Amygdala (tissue), 56 donors: ENCODE measurements at regions not wholly inside any gene's neighbourhood (a gene's known extent, or its start where the extent isn't known, plus 50 kb on each side); places are given as distances from the start of the nearest gene placed in this dataset.
A peak's percentile ranks its signal among the peaks of the same experiment; 100 is the strongest.

Experiments
- DNase-seq, 56 donors: peaks; one replicate each; lab custom pipeline; 2025; lab: John Stamatoyannopoulos, UW

DNA sequence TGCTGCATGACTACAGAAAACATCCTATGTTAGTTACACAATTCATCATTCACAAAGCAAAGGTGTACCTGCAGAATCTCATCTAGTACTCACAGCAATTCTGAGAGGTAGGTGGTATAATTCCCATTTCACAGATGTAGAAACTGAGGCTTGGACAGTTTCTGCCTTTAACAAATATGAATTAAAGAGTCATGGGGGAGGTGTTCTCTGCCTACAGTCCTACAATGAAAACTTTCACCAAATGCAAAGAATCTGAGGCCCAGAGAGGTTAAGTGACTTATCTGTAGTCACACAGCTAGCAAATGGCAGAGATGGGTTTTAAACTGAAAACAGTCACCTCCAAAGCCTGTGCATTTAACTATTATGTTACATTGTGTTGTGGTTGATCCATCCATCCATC, 171.6 kb upstream of the WSCD2 start:
- no peak for DNase-seq

DNA sequence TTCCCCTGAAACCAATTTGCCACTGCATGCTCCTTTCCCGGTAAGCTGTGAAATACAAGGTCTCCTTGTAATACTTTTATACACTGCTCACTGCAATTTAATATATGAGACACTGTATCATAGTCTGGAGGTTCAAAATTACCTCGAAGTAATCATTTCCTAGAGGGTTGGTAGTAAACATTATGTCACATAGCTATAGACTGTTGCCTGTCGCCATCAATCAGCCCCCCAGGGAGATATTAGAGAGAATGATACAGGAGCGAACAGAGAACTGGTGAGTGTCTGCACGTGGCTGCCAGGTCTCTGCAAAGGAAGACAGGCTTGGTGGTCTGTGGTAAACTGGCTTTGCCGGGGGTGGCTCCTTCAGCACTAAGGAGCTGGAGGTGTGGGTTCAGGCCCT, 165.5 kb upstream of the WSCD2 start:
- no peak for DNase-seq

DNA sequence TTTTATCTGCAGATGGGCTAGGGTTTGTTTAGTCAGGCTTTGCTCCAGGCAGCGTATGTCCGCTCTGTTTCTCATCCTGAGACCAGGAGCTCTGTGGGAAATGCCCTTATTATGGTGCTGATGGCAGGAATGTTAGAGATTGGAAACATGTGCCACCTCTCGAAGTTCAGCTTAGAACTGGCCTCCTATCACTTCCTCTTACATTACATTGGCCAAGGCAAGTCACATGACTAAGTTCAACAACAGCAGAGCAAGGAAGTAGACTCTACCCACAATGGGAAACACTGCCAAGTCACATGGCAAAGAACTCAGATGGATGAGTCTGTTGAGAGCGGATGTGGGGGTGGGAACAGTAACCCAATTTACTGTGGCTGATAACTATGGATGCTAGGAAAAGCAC, 161.9 kb upstream of the WSCD2 start:
- DNase-seq: no peak

GRCh38 chr12:107973950-107974349, 155.1 kb upstream of the WSCD2 start:
- DNase-seq: no peak

DNA sequence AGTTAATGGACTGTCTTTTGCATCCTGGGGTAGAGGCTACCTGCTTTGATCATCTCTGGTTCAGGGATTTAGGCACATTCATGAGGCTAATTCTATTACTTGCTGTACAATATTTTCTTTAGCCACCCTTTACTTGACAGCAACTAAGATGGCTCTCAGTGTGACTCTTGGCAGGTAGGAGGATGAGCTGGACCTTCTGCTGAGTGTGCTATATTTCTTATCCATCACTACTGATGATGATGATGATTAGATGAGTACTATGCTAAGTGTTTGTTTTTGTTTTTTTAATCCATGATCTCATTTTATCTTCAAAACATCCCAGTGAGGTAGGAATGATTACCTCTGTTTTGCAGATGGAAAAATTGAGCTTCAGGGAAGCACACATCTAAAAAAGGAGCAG, 152.8 kb upstream of the WSCD2 start:
- no peak for DNase-seq

GRCh38 chr12:107978201-107978600, 150.9 kb upstream of the WSCD2 start:
- no peak for DNase-seq

DNA sequence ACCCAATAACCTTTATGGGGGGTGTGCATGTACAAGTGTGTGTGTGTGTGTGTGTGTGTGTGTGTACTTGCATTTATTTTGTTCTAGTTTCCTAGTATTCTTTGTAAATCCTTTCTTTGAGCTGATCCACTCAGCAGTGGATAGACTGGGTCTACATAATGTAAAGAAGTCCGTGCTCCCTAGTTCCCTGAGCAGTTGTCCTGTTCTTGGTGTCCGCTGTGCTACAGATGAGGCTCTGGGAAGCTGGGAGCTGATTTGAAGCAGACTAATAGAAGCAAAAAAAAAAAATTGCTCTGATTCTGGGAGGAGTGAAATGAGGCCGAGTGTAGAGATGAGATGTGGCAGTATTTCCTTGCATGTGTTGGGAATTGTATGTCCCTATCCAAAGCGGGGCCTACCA, 150.4 kb upstream of the WSCD2 start:
- no peak for DNase-seq

DNA sequence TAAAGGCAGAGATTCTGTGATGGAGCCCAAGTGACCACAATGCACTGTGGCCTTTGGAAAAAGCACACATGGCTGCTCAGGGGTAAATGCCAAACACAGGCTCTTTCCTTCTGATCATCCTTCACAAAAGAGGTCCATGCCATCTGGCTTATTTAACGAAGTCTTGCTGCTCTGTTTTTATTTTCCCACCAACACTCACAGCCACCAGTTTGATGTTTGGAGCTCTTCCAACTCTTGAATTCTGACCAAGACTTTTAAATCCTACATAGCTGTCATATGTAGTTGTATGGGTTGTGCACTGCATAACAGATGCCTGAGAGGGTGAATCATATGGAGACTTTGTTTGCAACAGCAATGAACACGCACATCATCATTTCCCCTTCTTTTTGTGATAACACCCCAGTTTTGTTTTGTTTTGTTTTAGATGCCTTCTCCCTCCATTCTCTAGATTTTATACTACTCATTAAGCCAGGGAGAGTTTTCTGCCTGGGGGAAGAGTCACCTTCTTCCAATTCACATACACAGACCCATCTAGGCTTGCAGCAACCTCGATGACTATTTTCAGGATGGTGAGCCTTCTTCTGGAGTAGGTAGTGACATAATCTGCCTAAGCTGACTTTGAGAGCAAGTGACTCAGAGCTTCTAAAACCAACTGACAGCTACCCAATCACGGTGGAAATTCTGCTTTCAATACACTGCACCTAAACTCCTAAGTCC, 145.2 kb upstream of the WSCD2 start:
- DNase-seq: peak in 2 of 56 donors; percentile 7 to 8

DNA sequence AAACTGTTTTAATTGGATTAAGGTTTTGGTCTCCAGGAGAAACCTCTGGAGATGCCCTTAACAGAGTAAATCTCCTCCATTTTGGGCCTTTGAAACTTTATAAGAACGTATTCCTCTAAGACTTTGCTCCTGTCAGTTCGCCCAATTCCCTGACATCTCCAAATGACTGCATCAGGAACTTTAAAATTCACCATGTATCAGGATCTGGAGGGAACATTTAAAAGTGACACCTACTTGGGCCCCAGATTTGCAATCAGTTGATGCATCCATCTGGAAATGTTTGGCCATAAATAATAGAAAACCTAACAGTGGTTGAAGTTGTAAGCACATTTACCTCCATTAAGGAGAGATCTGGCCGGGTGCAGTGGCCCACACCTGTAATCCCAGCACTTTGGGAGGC, 144.1 kb upstream of the WSCD2 start:
- DNase-seq: no peak

DNA sequence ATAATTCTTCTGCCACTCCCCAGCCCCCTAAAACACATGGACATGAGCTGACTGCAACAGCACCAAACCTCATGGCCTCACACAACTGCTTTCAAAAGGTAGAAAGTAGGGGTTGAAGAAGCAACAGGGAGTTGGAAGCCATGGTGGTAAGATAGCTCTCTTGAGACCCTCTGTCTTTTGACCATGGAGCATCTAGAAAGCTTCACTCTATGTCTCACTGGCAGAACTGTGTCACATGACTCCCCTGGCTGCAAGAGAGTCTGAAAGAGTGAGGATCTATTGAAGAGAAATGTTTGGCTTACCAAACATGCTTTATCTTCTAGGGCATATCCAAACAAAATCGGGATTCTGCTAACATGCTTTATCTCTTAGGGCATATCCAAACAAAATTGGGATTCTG, 142.9 kb upstream of the WSCD2 start:
- no peak for DNase-seq

DNA sequence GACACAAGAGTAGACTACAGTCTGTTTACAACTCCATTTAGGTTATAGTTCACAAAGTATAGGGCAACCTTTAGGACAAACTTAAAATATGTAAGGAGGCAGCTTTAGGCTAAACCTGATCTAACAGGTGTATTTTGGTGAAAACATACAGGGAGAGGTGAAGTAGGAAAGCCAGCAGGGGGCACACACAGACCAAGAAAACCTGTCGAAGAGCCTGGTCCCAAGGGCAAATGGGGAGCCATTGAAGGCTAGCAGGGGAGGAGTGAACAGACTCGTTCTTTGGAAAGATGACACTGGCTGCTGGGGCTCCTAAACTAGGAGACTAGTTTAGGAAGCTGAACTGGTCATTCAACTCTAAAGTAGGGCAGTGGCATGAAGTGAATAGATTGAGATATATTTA, 138.8 kb upstream of the WSCD2 start:
- peak in 9 of 56 donors; percentile 0 to 10 (median 3) for DNase-seq

- no peak for DNase-seq
Measured at GRCh38 chr12:107992029-107992428, 137.1 kb upstream of the WSCD2 start.

DNA sequence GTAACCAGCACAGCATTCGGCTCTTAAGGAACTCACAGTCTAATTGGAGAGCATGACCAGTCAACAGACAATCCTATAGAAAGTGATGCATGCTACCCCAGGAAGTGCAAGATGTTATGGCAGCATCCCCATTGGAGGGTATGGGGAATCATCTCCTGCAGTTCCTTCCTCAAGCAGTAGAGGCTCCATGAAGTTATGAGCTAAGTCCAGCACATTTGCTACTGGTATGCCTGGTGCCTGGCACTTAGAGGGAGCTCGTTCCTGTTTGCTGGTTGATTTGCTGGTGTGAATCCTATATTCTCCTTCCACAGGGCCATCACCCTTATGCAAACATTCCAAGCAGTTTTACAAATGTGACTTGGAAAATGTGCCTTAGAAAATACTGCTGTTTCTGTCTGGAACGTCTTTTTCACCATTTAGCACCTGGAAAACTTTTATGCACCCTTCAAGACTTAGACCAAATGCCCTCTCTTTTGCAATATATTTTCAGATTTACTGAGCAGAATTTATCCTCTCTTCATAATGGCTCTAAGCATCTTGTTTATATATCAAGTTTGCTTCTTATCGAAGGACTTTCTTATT, 136.1 kb upstream of the WSCD2 start:
- DNase-seq: no peak

DNA sequence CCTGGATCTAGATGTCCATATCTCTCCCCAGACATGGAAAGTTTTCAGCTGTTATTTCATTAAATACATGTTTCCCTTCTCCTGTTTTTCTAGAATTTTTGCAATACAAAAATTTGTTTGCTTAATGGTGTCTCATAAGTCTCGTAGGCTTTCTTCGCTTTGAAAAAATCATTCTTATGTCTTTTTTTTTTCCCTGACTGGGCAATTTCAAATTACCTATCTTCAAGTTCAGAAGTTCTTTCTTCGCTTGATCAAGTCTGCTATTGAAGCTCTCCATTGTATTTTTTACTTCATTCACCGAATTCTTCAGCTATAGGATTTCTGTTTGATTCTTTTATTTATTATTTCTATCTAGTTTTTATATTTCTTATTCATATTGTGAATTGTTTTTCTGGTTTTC, 130.2 kb upstream of the WSCD2 start:
- DNase-seq: no peak

- no peak for DNase-seq
Measured at GRCh38 chr12:108000111-108000510, 129.0 kb upstream of the WSCD2 start.

DNA sequence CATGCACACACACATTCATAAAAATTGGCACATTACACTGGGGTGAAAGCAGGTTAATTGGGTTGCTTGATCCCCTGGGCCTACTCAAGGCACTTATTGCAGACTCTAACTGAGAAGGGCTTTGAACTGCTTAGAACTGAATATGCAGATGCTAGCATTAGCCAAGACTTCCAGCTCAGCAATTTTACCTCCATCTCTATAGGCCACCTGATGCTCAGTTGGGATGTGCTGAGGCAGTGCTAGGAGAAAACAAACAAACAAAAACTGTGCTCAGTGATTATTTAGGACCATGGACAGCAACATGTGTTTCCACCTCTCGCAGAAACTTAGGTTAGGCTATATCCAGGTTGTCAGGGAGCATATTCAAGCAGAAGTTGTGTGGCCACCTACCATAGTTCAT, 124.8 kb upstream of the WSCD2 start:
- DNase-seq: no peak

- no peak for DNase-seq
Measured at GRCh38 chr12:108008163-108008905, 120.8 kb upstream of the WSCD2 start.

GRCh38 chr12:108009442-108010070, 119.5 kb upstream of the WSCD2 start:
- DNase-seq: no peak

DNA sequence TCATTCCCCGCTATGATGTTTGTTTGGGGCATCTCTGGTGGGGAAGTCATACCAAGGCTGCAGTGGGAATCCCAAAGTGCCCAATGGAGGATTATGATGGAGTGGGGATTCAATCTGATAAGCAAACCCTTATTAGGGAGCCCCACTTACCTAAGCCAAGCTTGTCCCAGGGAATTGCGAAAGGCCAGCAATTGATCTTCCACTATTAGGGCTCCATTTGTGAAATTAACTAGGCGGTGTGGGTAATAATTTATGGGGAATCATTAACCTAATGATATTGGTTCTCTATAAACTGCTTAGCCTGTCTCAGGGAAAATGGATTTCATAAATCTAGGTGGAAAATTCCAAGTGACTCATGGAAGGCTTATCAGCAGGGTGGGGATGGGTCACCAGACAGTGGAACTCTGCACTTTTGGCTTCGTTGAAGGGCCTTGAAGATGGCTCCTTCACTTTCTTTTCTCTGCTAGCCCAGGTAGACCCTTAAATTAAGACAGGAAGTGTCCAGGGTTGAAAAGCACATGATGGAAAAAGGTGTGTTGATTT, 113.0 kb upstream of the WSCD2 start:
- DNase-seq: no peak

DNA sequence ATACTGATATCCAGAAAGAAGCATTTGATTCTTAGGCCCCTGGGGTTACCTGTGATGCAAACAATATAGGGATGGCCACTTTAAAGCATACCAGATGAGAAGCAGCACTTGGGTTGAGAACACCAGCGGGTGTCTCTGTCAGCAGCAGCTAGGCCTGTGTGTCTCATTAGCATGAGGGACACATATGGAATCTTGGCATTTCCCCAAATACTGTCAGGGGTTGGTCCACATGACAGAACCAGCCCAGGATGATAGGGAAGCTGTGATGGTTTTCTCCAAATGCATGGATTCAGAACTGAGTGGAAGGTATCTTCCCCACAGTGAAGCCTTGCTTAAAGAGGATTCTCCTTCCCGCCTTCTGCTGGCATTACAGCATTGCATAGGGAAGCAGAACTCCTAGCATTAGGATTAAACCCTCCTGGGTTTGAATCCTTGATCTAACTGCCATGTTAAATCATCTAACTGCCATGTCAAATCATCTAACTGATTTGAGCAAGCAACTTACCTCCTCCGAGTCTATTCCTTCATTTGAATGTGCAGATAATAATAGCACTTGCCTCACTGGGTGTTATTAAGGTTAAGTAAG, 111.5 kb upstream of the WSCD2 start:
- DNase-seq: peak in 2 of 56 donors; percentile 4

- DNase-seq: no peak
Measured at GRCh38 chr12:108019862-108020261, 109.2 kb upstream of the WSCD2 start.
